ENCODE measurements at regions not wholly inside any gene's neighbourhood (a gene's known extent, or its start where the extent isn't known, plus 50 kb on each side); places are given as distances from the start of the nearest gene placed in this dataset.
"Not testable (repeated sequence)": the region's sequence is repeated elsewhere in the genome, so short reads cannot be mapped to it uniquely, and the experiment has no call there.

DNA sequence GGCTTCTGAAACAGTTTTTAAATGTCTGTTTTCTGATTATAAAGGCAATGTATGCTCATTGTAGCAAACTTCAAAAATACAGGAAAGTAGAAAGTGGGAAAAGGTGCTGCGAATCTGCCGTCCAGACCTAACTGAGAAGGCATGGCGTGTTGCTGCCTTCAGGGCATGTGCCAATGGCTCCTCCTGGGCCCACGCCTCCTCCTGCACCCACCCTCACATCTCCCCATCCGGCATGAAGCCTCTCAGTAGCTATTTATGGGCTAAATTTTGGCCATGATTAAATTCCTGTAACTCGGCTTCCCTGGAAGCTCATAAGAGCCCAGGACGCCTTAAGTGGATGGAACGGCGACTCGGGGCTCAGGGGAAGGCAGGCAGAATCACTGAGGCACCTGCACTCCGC, 153.8 kb downstream of the LAT start:
- H3K4me3 ChIP-seq; in situ Hi-C loops (cut with MboI; ENCODE audit: low sequenced_read_pairs); H3K36me3 ChIP-seq (replicated peaks); H3K9me3 ChIP-seq; H3K4me1 ChIP-seq; DNase-seq (ENCODE audit: low spot score in 2 of 2); H3K27me3 ChIP-seq (ENCODE audit: low read depth): not testable (repeated sequence)

DNA sequence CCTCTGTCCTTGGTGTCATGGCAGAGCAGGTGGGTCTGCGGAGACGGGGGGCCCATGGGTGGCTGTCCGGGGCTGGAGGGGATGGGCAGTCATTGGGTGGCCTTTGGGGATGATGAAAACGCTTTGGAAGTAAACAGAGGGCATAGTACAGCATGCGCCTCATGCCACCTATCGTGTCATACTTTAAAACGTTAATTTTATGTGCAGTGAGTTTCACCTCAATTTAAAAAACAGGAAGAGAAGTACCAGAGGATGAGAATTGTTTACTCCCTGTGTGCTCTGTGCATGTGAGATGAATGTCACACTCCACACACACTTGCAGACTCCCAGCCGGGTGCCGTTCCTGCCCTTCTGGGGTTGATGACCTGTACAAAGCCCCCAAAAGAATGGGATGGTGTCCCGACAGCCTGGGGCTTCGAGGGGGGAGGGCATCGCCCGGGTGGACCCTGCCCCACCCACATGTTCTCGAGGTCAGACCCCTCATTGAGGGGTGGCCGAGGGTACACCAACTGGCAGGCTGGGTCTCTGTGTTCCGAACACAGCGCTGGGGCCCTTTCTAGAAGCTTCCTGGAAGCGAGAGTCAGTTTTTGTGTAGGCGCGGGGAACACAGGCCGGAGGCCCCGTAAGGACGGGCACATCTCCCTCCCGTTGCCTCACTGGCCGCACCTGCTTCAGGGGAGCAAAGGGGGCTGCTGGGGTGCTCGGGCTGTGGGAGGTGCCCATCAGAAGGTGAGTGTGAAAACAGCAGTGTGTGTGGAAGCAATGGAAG, 153.2 kb downstream of the LAT start:
- H3K9me3 ChIP-seq; in situ Hi-C loops (cut with MboI; ENCODE audit: low sequenced_read_pairs); H3K27me3 ChIP-seq (ENCODE audit: low read depth); DNase-seq (ENCODE audit: low spot score in 2 of 2); H3K4me3 ChIP-seq; H3K4me1 ChIP-seq; H3K36me3 ChIP-seq (replicated peaks): not testable (repeated sequence)

DNA sequence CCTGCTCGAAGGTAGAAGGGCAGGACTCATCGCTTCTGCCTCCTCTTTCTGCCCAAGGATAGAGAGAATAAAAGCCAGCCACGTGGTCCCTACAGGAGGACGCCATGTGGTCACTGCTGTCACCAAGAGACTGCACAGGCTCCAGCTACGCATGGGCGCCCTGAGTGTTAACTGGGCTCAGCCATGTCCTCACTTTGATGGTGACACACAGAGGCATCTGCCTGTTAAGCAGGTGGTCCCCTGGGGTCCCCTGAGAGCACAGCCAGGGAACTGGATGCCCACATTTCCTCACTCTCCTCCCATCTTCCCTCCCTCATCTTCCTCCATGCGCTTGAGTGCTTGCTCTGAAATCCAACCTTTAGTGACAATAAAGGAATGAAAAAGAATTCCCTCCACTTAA, 152.6 kb downstream of the LAT start:
- in situ Hi-C loops (cut with MboI; ENCODE audit: low sequenced_read_pairs); H3K4me1 ChIP-seq; H3K27me3 ChIP-seq (ENCODE audit: low read depth); DNase-seq (ENCODE audit: low spot score in 2 of 2); H3K9me3 ChIP-seq; H3K36me3 ChIP-seq (replicated peaks); H3K4me3 ChIP-seq: not testable (repeated sequence)

DNA sequence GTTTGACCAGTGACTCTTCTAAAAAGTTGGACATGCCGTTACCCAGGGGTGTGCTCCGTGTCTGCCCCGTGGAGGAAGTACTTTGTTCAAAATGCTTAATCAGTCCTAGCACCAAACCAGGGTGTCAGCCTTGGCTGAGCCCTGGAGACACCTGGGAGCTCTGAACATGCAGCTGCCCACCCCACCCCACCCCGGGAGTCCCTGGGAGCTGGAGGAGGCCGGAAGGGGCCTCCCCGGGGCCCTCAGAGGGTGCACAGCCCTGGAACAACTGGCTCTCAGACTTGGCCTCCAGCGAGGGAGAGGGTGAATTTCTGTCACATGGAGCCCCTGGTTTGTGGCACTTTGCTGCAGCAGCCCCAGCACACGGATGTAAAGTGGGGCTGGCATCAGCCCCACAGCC, 152.1 kb downstream of the LAT start:
- H3K4me3 ChIP-seq; H3K36me3 ChIP-seq (replicated peaks); H3K4me1 ChIP-seq; H3K9me3 ChIP-seq; DNase-seq (ENCODE audit: low spot score in 2 of 2); H3K27me3 ChIP-seq (ENCODE audit: low read depth); in situ Hi-C loops (cut with MboI; ENCODE audit: low sequenced_read_pairs): not testable (repeated sequence)

DNA sequence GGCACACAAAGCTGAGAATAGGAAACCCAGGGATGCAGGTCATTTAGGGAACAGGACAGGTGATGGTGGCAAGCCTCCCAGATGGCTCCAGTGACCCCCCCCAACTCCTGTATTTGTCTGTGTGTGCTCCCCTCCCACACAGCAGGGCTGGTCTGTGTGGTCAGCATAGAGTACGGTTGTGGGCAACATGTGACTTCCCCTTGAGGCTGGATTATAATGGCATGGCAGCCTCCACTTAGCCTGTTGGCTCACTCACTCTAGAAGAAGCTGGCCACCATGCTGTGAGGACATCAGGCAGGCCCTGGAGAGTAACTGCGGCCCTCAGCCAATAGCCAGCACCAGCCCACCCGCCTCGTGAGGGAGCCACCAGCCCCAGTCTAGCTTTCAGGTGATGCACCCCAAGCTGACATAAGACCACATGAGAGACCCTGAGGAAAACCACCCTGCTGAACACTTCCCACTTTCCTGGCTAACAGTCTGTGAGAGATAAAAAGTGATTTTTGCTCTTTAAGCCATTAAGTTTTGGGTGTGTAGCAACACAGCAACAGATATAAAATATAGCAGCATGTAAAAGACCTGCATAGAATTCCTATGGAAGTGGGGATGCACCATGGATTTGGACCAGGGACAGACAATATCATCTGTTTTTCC, 151.3 kb downstream of the LAT start:
- H3K27me3 ChIP-seq (ENCODE audit: low read depth); H3K9me3 ChIP-seq; H3K36me3 ChIP-seq (replicated peaks); DNase-seq (ENCODE audit: low spot score in 2 of 2); H3K4me3 ChIP-seq; H3K4me1 ChIP-seq; in situ Hi-C loops (cut with MboI; ENCODE audit: low sequenced_read_pairs): not testable (repeated sequence)

DNA sequence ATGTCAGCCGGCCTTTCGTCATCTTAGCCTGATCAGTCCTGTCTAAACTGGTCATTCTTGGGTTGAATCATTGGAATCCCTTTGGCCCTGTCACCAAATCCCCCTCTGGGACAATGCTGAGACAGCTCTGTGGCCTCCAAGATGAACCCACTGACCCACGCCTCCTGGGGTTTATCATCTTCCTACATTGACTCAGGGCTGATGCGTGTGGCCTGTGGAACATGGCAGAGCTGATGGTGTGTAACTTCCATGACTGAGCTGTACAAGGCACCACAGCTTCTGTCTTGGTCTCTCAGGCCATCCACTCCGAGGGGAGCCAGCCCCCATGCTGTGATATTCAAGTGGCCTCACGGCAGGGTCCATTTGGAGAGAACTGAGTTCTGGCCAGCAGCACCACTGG, 150.2 kb downstream of the LAT start:
- DNase-seq (ENCODE audit: low spot score in 2 of 2); H3K36me3 ChIP-seq (replicated peaks); H3K9me3 ChIP-seq; in situ Hi-C loops (cut with MboI; ENCODE audit: low sequenced_read_pairs); H3K4me1 ChIP-seq; H3K27me3 ChIP-seq (ENCODE audit: low read depth); H3K4me3 ChIP-seq: not testable (repeated sequence)

DNA sequence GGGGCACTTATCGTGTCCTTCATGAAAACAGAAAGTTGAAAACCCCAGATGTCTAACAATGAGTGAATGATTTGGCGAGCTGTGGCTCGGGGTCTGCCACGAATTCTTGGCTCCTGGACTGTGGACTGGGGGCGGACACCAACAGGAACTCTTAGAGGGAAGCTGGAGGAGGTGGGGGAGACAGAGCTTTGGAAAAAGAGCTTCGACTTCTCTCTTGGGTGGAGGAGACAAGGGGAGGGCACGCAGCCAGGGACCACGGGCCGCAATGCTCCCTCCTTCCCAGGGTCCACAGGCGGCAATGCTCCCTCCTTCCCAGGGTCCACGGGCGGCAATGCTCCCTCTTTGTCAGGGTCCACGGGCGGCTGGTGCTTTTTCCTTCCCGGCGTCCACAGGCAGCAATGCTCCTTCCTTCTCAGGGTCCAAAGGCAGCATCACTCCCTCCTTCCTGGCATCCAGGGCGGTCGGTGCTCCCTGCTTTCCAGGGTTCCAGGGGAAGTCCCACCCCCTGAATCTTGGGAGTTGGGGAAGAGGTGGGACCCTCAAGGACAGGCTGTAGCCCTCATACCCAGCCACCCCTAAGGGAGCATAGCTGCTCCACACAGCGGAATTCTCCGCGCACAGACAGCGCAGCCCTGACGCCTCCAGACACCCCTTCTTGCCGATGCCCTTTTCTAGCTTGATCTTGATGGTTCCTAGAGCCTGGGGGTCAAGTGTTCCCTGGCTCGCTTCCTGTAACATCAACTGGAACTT, 149.0 kb downstream of the LAT start:
- DNase-seq (ENCODE audit: low spot score in 2 of 2); H3K27me3 ChIP-seq (ENCODE audit: low read depth); H3K4me3 ChIP-seq; H3K9me3 ChIP-seq; H3K4me1 ChIP-seq; in situ Hi-C loops (cut with MboI; ENCODE audit: low sequenced_read_pairs); H3K36me3 ChIP-seq (replicated peaks): not testable (repeated sequence)

DNA sequence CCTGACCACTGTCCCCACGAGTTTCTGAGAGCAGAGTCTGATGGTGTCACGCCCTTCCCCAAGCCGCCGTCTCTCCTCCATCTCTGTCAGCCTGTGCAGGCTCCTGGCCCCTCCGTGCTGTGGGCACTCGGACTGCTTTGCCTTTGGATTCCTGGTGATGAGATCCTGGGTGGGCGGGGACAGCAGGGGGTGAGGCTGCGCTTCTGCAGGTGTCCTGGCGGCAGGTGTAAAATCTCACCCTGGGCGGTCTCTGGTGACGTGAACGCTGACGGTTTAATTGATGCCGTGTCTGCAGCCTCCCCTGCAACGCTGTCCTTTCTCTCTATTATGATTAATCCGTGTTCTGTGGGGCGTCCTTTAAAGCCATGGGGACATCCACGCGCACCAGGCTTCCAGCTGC, 148.0 kb downstream of the LAT start:
- H3K36me3 ChIP-seq (replicated peaks); DNase-seq (ENCODE audit: low spot score in 2 of 2); in situ Hi-C loops (cut with MboI; ENCODE audit: low sequenced_read_pairs); H3K4me3 ChIP-seq; H3K9me3 ChIP-seq; H3K27me3 ChIP-seq (ENCODE audit: low read depth); H3K4me1 ChIP-seq: not testable (repeated sequence)

DNA sequence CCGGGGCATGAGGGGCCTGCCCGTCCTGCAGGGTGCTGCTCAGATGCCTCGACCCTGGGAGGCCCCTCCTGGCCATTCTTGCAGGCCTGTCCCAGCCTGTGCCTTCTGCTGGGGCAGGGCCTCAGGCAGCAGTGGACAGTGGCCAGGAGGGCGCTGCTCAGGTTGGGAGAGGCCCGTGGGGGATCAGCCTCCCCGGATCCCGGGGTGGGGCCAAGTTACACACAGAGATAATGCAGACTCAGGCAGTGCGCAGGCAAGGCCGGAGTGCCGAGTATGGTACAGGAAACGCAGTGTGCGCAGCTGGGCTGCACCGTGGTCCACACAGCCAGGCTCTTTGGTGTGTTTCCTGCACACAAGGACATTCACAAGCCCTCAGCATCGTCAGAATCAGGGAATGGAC, 147.6 kb downstream of the LAT start:
- in situ Hi-C loops (cut with MboI; ENCODE audit: low sequenced_read_pairs); DNase-seq (ENCODE audit: low spot score in 2 of 2); H3K27me3 ChIP-seq (ENCODE audit: low read depth); H3K4me3 ChIP-seq; H3K36me3 ChIP-seq (replicated peaks); H3K9me3 ChIP-seq; H3K4me1 ChIP-seq: not testable (repeated sequence)

DNA sequence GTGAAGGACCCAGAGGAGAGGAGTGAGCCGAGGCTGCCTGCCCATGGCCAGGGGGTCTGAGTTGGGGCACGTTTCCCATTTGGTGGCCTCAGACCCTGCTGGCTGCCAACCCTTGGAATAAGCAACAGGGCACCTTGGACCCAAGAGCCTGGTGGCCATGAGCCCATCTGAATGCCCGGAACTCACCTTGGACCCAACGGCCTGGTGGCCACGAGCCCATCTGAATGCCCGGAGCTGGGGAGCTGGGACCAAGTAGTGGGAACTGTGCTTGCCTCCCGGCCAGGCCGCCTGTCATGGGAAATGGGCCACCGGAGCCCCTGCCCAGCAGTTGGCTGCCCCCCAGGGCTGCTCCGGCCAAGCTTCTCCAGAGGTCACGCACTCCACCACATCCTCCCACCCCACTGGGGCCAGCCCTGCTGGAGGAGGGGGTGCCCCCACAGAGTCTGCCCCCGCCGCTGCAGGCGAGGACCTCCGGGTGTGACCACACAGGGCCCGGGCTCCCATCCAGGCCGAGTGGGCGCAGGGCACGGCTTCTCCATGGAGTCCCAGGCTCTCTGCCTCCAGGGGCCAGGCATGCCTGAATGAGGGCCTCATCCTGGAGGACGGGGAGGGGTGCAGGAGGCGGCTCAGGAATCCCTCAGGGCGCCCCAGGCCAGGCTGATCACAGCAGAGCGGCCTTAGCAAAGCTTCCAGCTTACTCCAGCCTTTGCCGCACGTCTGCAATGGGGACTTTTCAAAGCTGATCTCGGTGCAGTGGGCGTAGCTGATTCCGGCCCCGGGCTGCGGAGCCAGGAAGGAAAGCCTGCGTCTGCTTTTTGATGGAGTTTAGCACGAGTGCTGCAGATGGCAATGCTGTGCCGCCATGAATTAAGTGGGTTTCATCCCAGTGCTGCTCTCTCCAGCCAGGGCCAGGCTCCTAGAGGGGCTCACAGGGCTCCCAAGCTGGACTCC, 146.3 kb downstream of the LAT start:
- DNase-seq (ENCODE audit: low spot score in 2 of 2); H3K9me3 ChIP-seq; in situ Hi-C loops (cut with MboI; ENCODE audit: low sequenced_read_pairs): not testable (repeated sequence)

DNA sequence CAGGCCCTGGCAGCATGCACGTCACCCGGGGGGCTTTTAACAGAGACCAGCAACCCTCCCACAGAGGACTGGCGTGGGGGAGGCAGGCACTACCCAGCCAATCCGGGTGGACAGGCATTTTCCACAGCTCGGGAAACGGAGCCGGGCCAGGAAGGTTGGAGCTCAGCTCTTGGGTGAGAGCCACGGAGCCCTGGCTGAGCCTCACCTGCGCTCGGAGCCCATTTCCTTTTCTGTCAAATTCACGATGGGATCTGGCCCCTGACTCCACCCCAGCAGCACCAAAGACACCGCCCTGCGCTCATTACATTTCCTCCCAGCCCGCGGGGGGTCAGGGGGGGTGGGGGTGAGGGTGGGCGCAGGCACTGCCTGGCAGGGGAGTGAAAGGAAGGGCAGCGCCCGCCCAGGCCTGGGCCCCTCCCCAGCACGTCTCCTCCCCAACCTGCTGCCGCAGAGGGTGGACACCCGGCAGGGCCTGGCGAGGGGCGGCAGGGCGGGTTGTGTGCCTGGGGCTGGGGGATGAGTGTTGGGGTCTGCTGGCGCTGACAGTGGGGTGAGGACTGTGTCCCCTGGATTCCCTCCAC, 145.4 kb downstream of the LAT start:
- H3K27me3 ChIP-seq (ENCODE audit: low read depth); H3K36me3 ChIP-seq (replicated peaks); DNase-seq (ENCODE audit: low spot score in 2 of 2); H3K4me3 ChIP-seq; in situ Hi-C loops (cut with MboI; ENCODE audit: low sequenced_read_pairs); H3K9me3 ChIP-seq; H3K4me1 ChIP-seq: not testable (repeated sequence)

More for the DNA sequence above, 146.3 kb downstream of the LAT start:
- not testable (repeated sequence) for H3K4me3 ChIP-seq; H3K4me1 ChIP-seq; H3K36me3 ChIP-seq (replicated peaks); H3K27me3 ChIP-seq (ENCODE audit: low read depth)

DNA sequence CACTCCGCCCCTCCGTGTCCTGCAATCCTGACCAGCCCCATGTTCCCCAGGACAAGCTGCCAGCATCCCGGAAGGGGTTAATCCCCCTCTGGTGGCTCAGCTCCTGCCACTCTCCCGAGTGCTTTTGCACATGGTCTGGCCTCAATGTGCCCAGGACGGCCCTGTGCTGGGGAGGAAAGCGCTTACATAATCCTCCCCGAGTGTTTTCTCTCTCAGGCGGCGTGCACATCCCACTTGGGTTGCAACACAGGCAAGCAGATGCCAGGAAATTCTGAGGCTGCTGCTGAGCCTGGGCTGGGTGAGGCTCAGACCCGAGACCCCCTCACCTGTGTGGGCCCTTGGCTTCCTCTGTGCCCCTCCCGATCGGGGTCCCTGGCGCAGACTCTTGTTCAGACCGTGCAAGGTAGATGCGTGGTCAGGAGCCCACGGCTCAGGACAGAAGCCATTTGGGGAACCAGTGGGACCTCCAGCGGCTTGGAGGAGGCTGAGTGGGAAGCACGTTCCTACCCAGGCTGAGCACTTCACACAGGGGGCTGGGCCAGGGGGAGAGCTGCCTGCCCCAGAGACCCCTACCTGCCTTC, 144.7 kb downstream of the LAT start:
- H3K27me3 ChIP-seq (ENCODE audit: low read depth); DNase-seq (ENCODE audit: low spot score in 2 of 2); H3K9me3 ChIP-seq; H3K4me3 ChIP-seq; in situ Hi-C loops (cut with MboI; ENCODE audit: low sequenced_read_pairs); H3K36me3 ChIP-seq (replicated peaks); H3K4me1 ChIP-seq: not testable (repeated sequence)
